Stomach (tissue), 8 donors: ENCODE measurements at regions not wholly inside any gene's neighbourhood (a gene's known extent, or its start where the extent isn't known, plus 50 kb on each side); places are given as distances from the start of the nearest gene placed in this dataset.

Experiments used
- DNase-seq, 2 donors: peaks; one replicate each; pipeline versions ENCODE4 v3.0.0 to v3.0.0-alpha.2; 2013 to 2019
- H3K27ac ChIP-seq, 5 donors: fragments of 200-600 bp in 4 of 5; sonication (generic) in 4 of 5; one replicate each; pipeline ENCODE4 v1.5.1; 2013 to 2019; ENCODE audit warnings: mild to moderate bottlenecking in 1 of 5, moderate library complexity in 1 of 5
- H3K27me3 ChIP-seq, 3 donors: fragments of 200-600 bp; sonication (generic); one replicate each; pipeline ENCODE4 v1.5.1; 2017 to 2019; ENCODE audit warnings: mixed run types in 1 of 3
- H3K36me3 ChIP-seq, 4 donors: fragments of 200-600 bp; sonication (generic); 1 replicate in 3 of 4; 2 replicates in 1 of 4; pipeline ENCODE4 v1.5.1; 2016 to 2019
- H3K4me1 ChIP-seq, 4 donors: fragments of 200-600 bp; sonication (generic); one replicate each; pipeline ENCODE4 v1.5.1; 2016 to 2019
- H3K4me3 ChIP-seq, 4 donors: fragments of 200-600 bp; sonication (generic) in 3 of 4; one replicate each; pipeline ENCODE4 v1.5.1; 2016 to 2019; ENCODE audit warnings: mild to moderate bottlenecking in 1 of 4
- H3K9me3 ChIP-seq, 4 donors: fragments of 200-600 bp; sonication (generic); one replicate each; pipeline ENCODE4 v1.5.1; 2016 to 2019
- CTCF ChIP-seq, 7 experiments: fragments of 450-650 bp in 4 of 7; fragments of 200-600 bp in 3 of 7; sonication (generic) in 3 of 7; IDR thresholded peaks; one replicate each; pipeline ENCODE4 v1.5.1; 2016 to 2019; ENCODE audit warnings: antibody characterized with exemption in 7 of 7, control low read depth in 2 of 7, mild to moderate bottlenecking in 1 of 7
- EP300 ChIP-seq: sonication (generic); formaldehyde crosslinking; IDR thresholded peaks from one replicate; pipeline ENCODE4 v1.6.1; 2017; ENCODE audit warnings: antibody characterized with exemption
- POLR2A ChIP-seq, 4 donors: fragments of 450-650 bp; IDR thresholded peaks; one replicate each; pipeline ENCODE4 v1.6.1; 2016; ENCODE audit warnings: antibody characterized with exemption in 4 of 4, control low read depth in 2 of 4, mild to moderate bottlenecking in 1 of 4, moderate library complexity in 1 of 4
- POLR2AphosphoS5 ChIP-seq, 3 donors: sonication (generic); formaldehyde crosslinking; IDR thresholded peaks; one replicate each; pipeline ENCODE4 v1.6.1; 2016; ENCODE audit warnings: antibody characterized with exemption in 3 of 3
- WGBS, 5 donors: extraction: QIAGEN DNeasy Blood & Tissue Kit in 3 of 5; methylation state at CpG; one replicate each; pipeline versions ENCODE4 v1.1.5 to v1.1.7; 2013 to 2018; 5-methylcytosine and 5-hydroxymethylcytosine counted together
- intact Hi-C: fragments of 100-400 bp; cut with DNase I; formaldehyde crosslinking; loops from one replicate; pipeline ENCODE4 v1.15.1; 2023; ENCODE audit warnings: low total_unique reads
- donor health status: healthy with polysubstance abuse.
- donor health status: Bipolar disorder and iron deficiency.
- donor health status: healthy.

GRCh38 chr21:45351526-45352275, 53.3 kb upstream of the COL18A1 start:
- H3K4me3 ChIP-seq = no peak overlapping the region
- H3K36me3 ChIP-seq = no peaks in the 10 kb centered on the region
- peaks cover 7 to 46% (median 13%) of the 10 kb centered on the region in 4 donors for H3K4me1 ChIP-seq
- TF ChIP-seq CTCF (IDR thresholded peaks at IDR 0.05) = no peak
- TF ChIP-seq POLR2A (IDR thresholded peaks at IDR 0.05) = no peak
- no peak for TF ChIP-seq POLR2AphosphoS5 (IDR thresholded peaks at IDR 0.05)
- no peak for TF ChIP-seq EP300
- no peaks in the 10 kb centered on the region for H3K9me3 ChIP-seq
- 83 to 100% (median 86%) methylated on average over 8 to 12 of the region's 12 CpGs for WGBS, 5 donors
- H3K27me3 ChIP-seq = peaks cover 0 to 24% (median 0%) of the 10 kb centered on the region in 3 donors
- DNase-seq = no peak
- intact Hi-C loops = no loop called here
- peak overlapping the region in 1 of 5 donors; percentile 3 for H3K27ac ChIP-seq

- no peak for DNase-seq
- TF ChIP-seq EP300 = no peak
- no peak for TF ChIP-seq CTCF (IDR thresholded peaks at IDR 0.05)
- no peak for TF ChIP-seq POLR2A (IDR thresholded peaks at IDR 0.05)
- TF ChIP-seq POLR2AphosphoS5 (IDR thresholded peaks at IDR 0.05) = no peak
- 88 to 90% (median 88%) methylated on average over 21 to 26 of the region's 26 CpGs for WGBS, 5 donors
- Histone ChIP-seq H3K27ac (no peak overlapping the region), H3K4me1 (peaks cover 11 to 49% (median 23%) of the 10 kb centered on the region in 4 donors), H3K27me3 (peaks cover 0 to 16% (median 0%) of the 10 kb centered on the region in 3 donors), H3K9me3 (no peaks in the 10 kb centered on the region), H3K4me3 (no peak overlapping the region), H3K36me3 (no peaks in the 10 kb centered on the region)
- intact Hi-C loops = no loop called here
These were observed 52.3 kb upstream of the COL18A1 start for GRCh38 chr21:45352621-45353139.

GRCh38 chr21:45353200-45353599, 51.8 kb upstream of the COL18A1 start:
- WGBS, 5 donors = 59 to 77% (median 65%) methylated on average over 3 of the region's 3 CpGs
- H3K9me3 ChIP-seq = no peaks in the 10 kb centered on the region
- intact Hi-C loops = no loop called here
- DNase-seq = no peak
- no peak overlapping the region for H3K4me3 ChIP-seq
- H3K27me3 ChIP-seq = peaks cover 0 to 12% (median 0%) of the 10 kb centered on the region in 3 donors
- TF ChIP-seq EP300 = no peak
- no peak for TF ChIP-seq POLR2A (IDR thresholded peaks at IDR 0.05)
- TF ChIP-seq POLR2AphosphoS5 (IDR thresholded peaks at IDR 0.05) = no peak
- no peak for TF ChIP-seq CTCF (IDR thresholded peaks at IDR 0.05)
- no peak overlapping the region for H3K27ac ChIP-seq
- H3K4me1 ChIP-seq = peaks cover 15 to 46% (median 25%) of the 10 kb centered on the region in 4 donors
- no peaks in the 10 kb centered on the region for H3K36me3 ChIP-seq

GRCh38 chr21:45354970-45355369, 50.0 kb upstream of the COL18A1 start:
- intact Hi-C loops = no loop called here
- peaks cover 0 to 12% (median 0%) of the 10 kb centered on the region in 3 donors for H3K27me3 ChIP-seq
- H3K4me1 ChIP-seq = peaks cover 15 to 33% (median 21%) of the 10 kb centered on the region in 4 donors
- H3K4me3 ChIP-seq = no peak overlapping the region
- 53 to 61% (median 59%) methylated on average over 5 of the region's 5 CpGs for WGBS, 5 donors
- DNase-seq = no peak
- H3K27ac ChIP-seq = no peak overlapping the region
- no peak for TF ChIP-seq POLR2AphosphoS5 (IDR thresholded peaks at IDR 0.05)
- H3K9me3 ChIP-seq = no peaks in the 10 kb centered on the region
- no peaks in the 10 kb centered on the region for H3K36me3 ChIP-seq
